ENCODE measurements at regions not wholly inside any gene's neighbourhood (a gene's known extent, or its start where the extent isn't known, plus 50 kb on each side); places are given as distances from the start of the nearest gene placed in this dataset.

DNA sequence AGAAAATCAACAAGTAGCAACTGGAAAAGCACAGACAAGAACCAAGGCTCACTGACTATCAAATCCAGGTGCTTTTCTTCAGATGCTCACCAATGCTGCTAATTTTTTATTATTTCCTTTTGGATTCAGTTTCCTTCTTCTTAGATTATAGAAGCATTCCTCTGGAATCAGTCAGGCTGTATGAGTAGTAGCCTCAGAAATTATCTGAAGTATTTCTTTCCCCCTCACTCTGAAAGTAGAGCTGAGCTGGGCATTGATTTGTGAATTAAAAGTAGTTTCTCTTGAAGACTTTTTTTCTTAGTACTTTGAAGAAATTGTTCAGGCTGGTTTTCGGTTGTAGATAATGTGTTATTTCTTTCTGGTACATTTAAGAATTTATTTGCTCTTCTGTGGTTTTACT lies 273.7 kb downstream of the NOL4 start:
- TF ChIP-seq, protein P1, sequence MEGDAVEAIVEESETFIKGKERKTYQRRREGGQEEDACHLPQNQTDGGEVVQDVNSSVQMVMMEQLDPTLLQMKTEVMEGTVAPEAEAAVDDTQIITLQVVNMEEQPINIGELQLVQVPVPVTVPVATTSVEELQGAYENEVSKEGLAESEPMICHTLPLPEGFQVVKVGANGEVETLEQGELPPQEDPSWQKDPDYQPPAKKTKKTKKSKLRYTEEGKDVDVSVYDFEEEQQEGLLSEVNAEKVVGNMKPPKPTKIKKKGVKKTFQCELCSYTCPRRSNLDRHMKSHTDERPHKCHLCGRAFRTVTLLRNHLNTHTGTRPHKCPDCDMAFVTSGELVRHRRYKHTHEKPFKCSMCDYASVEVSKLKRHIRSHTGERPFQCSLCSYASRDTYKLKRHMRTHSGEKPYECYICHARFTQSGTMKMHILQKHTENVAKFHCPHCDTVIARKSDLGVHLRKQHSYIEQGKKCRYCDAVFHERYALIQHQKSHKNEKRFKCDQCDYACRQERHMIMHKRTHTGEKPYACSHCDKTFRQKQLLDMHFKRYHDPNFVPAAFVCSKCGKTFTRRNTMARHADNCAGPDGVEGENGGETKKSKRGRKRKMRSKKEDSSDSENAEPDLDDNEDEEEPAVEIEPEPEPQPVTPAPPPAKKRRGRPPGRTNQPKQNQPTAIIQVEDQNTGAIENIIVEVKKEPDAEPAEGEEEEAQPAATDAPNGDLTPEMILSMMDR (IDR thresholded peaks at IDR 0.05; ENCODE audit: low read length, missing control alignments) = no peak
- no peak for DNase-seq (ENCODE audit: low read depth)
- no peak overlapping the region for H3K4me3 ChIP-seq (replicated peaks; ENCODE audit: low read depth, low read length)

DNA sequence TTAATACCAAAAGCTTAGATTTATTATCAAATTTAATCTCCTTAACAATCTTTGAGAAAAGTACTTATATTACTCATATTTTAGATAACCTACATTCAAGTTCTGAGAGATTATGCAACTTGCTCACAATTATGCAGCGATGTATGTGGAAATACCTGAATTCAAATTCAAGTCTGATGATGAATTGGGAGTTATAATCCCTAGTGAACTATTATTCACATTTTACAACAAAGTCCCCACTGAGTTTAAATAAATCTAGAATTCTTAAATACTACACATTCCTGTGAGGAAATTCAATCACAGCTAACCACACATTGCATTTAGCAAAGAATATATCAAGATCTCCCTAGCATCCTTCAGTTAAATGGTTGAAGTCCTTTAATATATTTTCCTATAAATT lies 278.4 kb downstream of the NOL4 start:
- no peak for DNase-seq (ENCODE audit: low read depth)
- TF ChIP-seq, protein P1 (IDR thresholded peaks at IDR 0.05; ENCODE audit: low read length, missing control alignments) = no peak
- no peak overlapping the region for H3K4me3 ChIP-seq (replicated peaks; ENCODE audit: low read depth, low read length)

DNA sequence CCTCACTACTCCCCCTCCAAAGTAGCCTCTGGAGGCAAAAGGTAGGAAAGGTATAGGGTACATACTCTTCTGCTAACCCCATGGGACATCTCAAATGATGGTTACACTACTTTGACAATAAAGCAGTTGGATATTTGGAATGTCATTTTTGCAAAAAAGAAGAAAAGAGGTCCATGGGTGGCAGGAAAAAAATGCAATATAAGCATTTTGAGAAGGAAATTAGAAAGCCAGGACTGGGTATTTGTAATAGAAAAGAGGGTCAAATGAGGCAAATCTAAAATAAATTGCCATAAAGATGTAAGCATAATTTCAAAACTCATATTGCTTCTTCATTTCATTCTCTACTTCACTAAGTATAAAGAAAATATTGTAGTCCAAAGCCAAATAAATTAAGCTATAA lies 280.2 kb downstream of the NOL4 start:
- TF ChIP-seq, protein P1 (IDR thresholded peaks at IDR 0.05; ENCODE audit: low read length, missing control alignments) = no peak
- no peak for DNase-seq (ENCODE audit: low read depth)

DNA sequence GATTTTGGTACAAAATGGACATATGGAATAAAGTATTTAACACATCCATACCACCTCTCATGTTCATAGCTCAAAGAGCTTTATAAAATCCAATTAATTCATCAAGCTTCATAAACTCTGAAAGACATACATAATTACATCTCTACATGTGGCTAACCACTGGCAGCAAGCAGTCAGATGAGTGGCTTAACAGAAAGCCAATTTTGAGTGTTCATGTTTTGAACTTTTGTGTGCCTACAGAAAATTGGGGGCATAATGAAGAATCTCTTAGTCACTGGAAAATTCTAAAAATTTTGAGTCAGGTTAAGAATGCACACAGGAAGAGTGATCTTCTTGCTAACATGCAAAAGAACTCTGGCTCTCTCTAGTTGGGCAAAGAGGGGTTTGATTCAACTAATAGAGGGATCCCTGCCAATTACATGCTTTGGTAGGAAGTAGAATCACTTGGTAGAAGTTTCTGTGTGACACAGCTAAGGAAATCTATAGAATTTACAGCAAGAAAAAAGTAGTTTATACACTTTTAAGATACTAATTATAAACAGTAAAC lies 287.4 kb downstream of the NOL4 start:
- TF ChIP-seq, protein P1 (IDR thresholded peaks at IDR 0.05; ENCODE audit: low read length, missing control alignments) = no peak
- no peak for DNase-seq (ENCODE audit: low read depth)
- no peak overlapping the region for H3K4me3 ChIP-seq (replicated peaks; ENCODE audit: low read depth, low read length)

More for the DNA sequence above, 280.2 kb downstream of the NOL4 start:
- H3K4me3 ChIP-seq (replicated peaks; ENCODE audit: low read depth, low read length) = no peak overlapping the region

DNA sequence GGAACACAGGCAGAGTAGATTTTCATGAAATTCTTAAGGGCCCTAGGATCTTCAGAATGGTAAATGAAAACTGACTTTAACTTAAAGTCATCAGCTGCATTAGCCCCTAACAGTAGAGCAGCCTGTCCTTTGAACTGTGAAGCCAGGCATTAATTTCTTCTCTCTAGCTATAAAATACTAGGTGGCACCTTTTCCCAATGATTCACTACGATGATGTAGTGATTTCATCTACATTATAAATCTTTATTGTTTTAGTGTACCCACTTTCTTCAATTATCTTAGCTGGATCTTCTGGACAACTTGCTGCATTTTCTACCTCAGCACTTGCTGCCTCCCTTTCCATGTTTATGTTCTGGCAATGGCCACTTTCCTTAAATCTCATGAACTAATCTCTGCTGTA lies 290.5 kb downstream of the NOL4 start:
- DNase-seq (ENCODE audit: low read depth) = no peak
- H3K4me3 ChIP-seq (replicated peaks; ENCODE audit: low read depth, low read length) = no peak overlapping the region
- TF ChIP-seq, protein P1 (IDR thresholded peaks at IDR 0.05; ENCODE audit: low read length, missing control alignments) = no peak

DNA sequence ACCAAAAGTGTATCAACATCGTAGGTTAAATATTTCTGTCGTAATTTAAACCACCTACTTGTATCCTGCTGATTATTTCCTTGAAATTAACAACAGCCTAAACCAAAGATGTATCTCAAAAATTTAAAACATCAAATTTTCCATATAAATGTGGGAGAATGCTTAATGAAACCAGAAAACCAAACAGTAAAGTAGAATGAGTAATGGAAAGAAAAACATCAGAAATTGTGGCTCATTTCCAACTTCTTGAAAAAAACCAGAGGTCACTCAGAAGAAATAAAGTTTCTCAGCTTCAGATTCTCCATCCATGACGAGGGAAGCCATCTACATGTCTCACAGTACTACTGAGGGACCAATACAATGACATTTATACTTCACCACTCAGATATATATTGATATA lies 296.5 kb downstream of the NOL4 start:
- DNase-seq (ENCODE audit: low read depth) = peak; percentile 63
- H3K4me3 ChIP-seq (replicated peaks; ENCODE audit: low read depth, low read length) = no peak overlapping the region
- TF ChIP-seq, protein P1 (IDR thresholded peaks at IDR 0.05; ENCODE audit: low read length, missing control alignments) = no peak

DNA sequence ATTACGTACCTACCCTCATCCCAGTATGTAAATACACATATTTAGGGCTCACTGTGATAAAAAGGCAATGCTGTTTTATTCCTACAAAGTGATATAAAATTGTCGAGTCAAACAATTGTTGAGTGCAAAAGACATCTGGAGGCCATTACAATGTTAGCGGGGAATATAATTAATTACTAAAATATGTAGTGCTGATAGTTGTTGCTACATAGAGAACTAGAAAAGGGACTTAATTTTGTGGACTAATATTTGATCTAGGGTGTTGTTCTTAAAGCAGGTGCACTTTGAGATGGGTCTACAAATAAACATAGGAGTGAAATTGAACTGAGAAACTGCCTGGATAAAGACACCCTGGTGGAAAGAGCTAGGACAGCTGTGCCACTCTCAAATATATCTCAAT lies 300.1 kb downstream of the NOL4 start:
- TF ChIP-seq, protein P1 (IDR thresholded peaks at IDR 0.05; ENCODE audit: low read length, missing control alignments) = no peak
- H3K4me3 ChIP-seq (replicated peaks; ENCODE audit: low read depth, low read length) = no peak overlapping the region
- no peak for DNase-seq (ENCODE audit: low read depth)
